Activated CD4-positive, alpha-beta T cell treated with anti-CD3 and anti-CD28 coated beads for 1 hour (primary cell): ENCODE measurements at regions not wholly inside any gene's neighbourhood (a gene's known extent, or its start where the extent isn't known, plus 50 kb on each side); places are given as distances from the start of the nearest gene placed in this dataset.

ENCODE experiments used
- DNase-seq: peaks from one replicate; pipeline ENCODE4 v3.0.0-alpha.2; 2020

- DNase-seq, result no peak
Measured at GRCh38 chr1:98019747-98020146, 98.9 kb upstream of the DPYD start.

- no peak for DNase-seq
Measured at GRCh38 chr1:98018074-98018473, 97.2 kb upstream of the DPYD start.

GRCh38 chr1:98017184-98017583, 96.3 kb upstream of the DPYD start:
- DNase-seq, result no peak

GRCh38 chr1:98008373-98008772, 87.5 kb upstream of the DPYD start:
- no peak for DNase-seq

GRCh38 chr1:98005326-98006010, 84.6 kb upstream of the DPYD start:
- DNase-seq, result no peak

GRCh38 chr1:98003442-98003841, 82.6 kb upstream of the DPYD start:
- no peak for DNase-seq

GRCh38 chr1:98002288-98002687, 81.5 kb upstream of the DPYD start:
- DNase-seq, result no peak

- DNase-seq, result no peak
Measured at GRCh38 chr1:98001764-98002163, 80.9 kb upstream of the DPYD start.

- DNase-seq, result no peak
Measured at GRCh38 chr1:97999320-97999719, 78.5 kb upstream of the DPYD start.

- DNase-seq, result no peak
Measured at GRCh38 chr1:97996880-97997279, 76.0 kb upstream of the DPYD start.

GRCh38 chr1:97989094-97989680, 68.4 kb upstream of the DPYD start:
- DNase-seq, result no peak

GRCh38 chr1:97986041-97987005, 65.5 kb upstream of the DPYD start:
- DNase-seq, result no peak

GRCh38 chr1:97983126-97983525, 62.3 kb upstream of the DPYD start:
- no peak for DNase-seq

GRCh38 chr1:97980530-97980929, 59.7 kb upstream of the DPYD start:
- no peak for DNase-seq

GRCh38 chr1:97976801-97977200, 56.0 kb upstream of the DPYD start:
- DNase-seq, result no peak
